IMR-90 (cell line): ENCODE measurements at regions not wholly inside any gene's neighbourhood (a gene's known extent, or its start where the extent isn't known, plus 50 kb on each side); places are given as distances from the start of the nearest gene placed in this dataset.

Experiments used
- ATAC-seq: fragments of 200-7000 bp; cut with Tn5 transposase; 2 replicates; pipeline ENCODE4 v1.9.1; 2020; ENCODE audit warnings: low read depth, mild to moderate bottlenecking, moderate library complexity
- BruUV-seq: library from RNA; stranded (reverse); fragments of 400-500 nt; replicated peaks from 2 replicates; lab custom pipeline; 2021; lab: Mats Ljungman, UMichigan
- CTCF ChIA-PET: fragments of 300-600 bp; formaldehyde crosslinking; extraction: SDS; loops from one replicate; lab custom pipeline; 2021; ENCODE audit warnings: antibody characterized with exemption; lab: Yijun Ruan, JAX
- POLR2A ChIA-PET: fragments of 300-600 bp; sonication (Branson Sonifier 250); formaldehyde crosslinking; loops from one replicate; lab custom pipeline; 2022; ENCODE audit warnings: antibody characterized with exemption; ENCODE audit not compliant: unreplicated experiment; lab: Charles Lee
- DNase-seq: peaks from one replicate; pipeline ENCODE4 v3.0.0; 2013
- H2AFZ ChIP-seq: replicated peaks from 2 replicates; pipeline ENCODE3; 2013; ENCODE audit warnings: low read length, mild to moderate bottlenecking; ENCODE audit not compliant: poor library complexity
- H2AK5ac ChIP-seq: 2 replicates; pipeline ENCODE4 v1.6.1; 2013; ENCODE audit warnings: low read depth, low read length, inconsistent platforms
- H2AK9ac ChIP-seq: replicated peaks from 2 replicates; pipeline ENCODE3; 2013; ENCODE audit warnings: mild to moderate bottlenecking, low read depth, low read length, moderate library complexity; ENCODE audit not compliant: poor library complexity
- H2BK120ac ChIP-seq: 2 replicates; pipeline ENCODE4 v1.6.1; 2013; ENCODE audit warnings: low read depth, low read length, inconsistent platforms
- H2BK15ac ChIP-seq: 3 replicates; pipeline ENCODE4 v1.6.1; 2013; ENCODE audit warnings: low read depth, low read length, inconsistent platforms
- H2BK20ac ChIP-seq: 2 replicates; pipeline ENCODE4 v1.6.1; 2013; ENCODE audit warnings: low read depth, mild to moderate bottlenecking, inconsistent platforms, low read length, moderate library complexity
- H2BK5ac ChIP-seq: 2 replicates; pipeline ENCODE4 v1.6.1; 2013; ENCODE audit warnings: mild to moderate bottlenecking, low read depth, low read length, inconsistent platforms; ENCODE audit not compliant: poor library complexity, severe bottlenecking
- H3K14ac ChIP-seq: replicated peaks from 2 replicates; pipeline ENCODE4 v1.6.1; 2013; ENCODE audit warnings: low read depth, low read length, inconsistent platforms
- H3K18ac ChIP-seq: 2 replicates; pipeline ENCODE4 v1.6.1; 2013; ENCODE audit warnings: low read depth, low read length, control low read depth
- H3K23ac ChIP-seq: 2 replicates; pipeline ENCODE4 v1.6.1; 2013; ENCODE audit warnings: low read depth, low read length, inconsistent platforms
- H3K27ac ChIP-seq: 2 replicates; pipeline ENCODE4 v1.5.1; 2013; ENCODE audit warnings: mild to moderate bottlenecking, control low read depth, low read length; ENCODE audit not compliant: insufficient read depth
- H3K27me3 ChIP-seq: 2 replicates; pipeline ENCODE4 v1.6.1; 2013; ENCODE audit warnings: low read length; ENCODE audit not compliant: control insufficient read depth, insufficient read depth
- H3K36me3 ChIP-seq: 2 replicates; pipeline ENCODE4 v1.6.1; 2013; ENCODE audit warnings: low read length, mixed read lengths; ENCODE audit not compliant: control insufficient read depth, insufficient read depth
- H3K4ac ChIP-seq: 2 replicates; pipeline ENCODE4 v1.6.1; 2013; ENCODE audit warnings: low read depth, low read length, inconsistent platforms
- H3K4me1 ChIP-seq: 2 replicates; pipeline ENCODE4 v1.6.1; 2013; ENCODE audit warnings: low read length, mixed read lengths; ENCODE audit not compliant: control insufficient read depth, insufficient read depth
- H3K4me2 ChIP-seq: 2 replicates; pipeline ENCODE4 v1.6.1; 2013; ENCODE audit warnings: low read depth, mild to moderate bottlenecking, control low read depth, low read length, moderate library complexity
- H3K4me3 ChIP-seq: 2 replicates; pipeline ENCODE4 v1.5.1; 2013; ENCODE audit warnings: low read depth, mild to moderate bottlenecking, control low read depth, low read length, moderate library complexity; ENCODE audit not compliant: insufficient read depth
- H3K56ac ChIP-seq: 2 replicates; pipeline ENCODE4 v1.6.1; 2013; ENCODE audit warnings: low read length, inconsistent platforms; ENCODE audit not compliant: insufficient read depth; ENCODE audit errors: extremely low read depth
- H3K79me1 ChIP-seq, 2 experiments: 2 replicates each; pipeline ENCODE4 v1.6.1; 2013; ENCODE audit warnings: low read length in 2 of 2, inconsistent platforms in 1 of 2, low read depth in 1 of 2
- H3K9ac ChIP-seq: 2 replicates; pipeline ENCODE4 v1.6.1; 2013; ENCODE audit warnings: low read depth, low read length, control low read depth
- H3K9me1 ChIP-seq: 2 replicates; pipeline ENCODE4 v1.6.1; 2013; ENCODE audit warnings: low read length, inconsistent platforms; ENCODE audit not compliant: insufficient read depth
- H3K9me3 ChIP-seq: 2 replicates; pipeline ENCODE4 v1.6.1; 2013; ENCODE audit warnings: low read length; ENCODE audit not compliant: control insufficient read depth, insufficient read depth
- H4K20me1 ChIP-seq: 2 replicates; pipeline ENCODE4 v1.6.1; 2013; ENCODE audit warnings: low read length, inconsistent platforms; ENCODE audit not compliant: insufficient read depth
- H4K5ac ChIP-seq: 2 replicates; pipeline ENCODE4 v1.6.1; 2013; ENCODE audit warnings: mild to moderate bottlenecking, low read depth, low read length, control low read depth
- H4K8ac ChIP-seq, 2 experiments: 2 replicates each; pipeline ENCODE4 v1.6.1; 2013; ENCODE audit warnings: low read depth in 2 of 2, low read length in 2 of 2, control low read depth in 1 of 2, inconsistent platforms in 1 of 2
- H4K91ac ChIP-seq: 2 replicates; pipeline ENCODE4 v1.6.1; 2013; ENCODE audit warnings: low read depth, low read length, inconsistent platforms; ENCODE audit not compliant: insufficient read depth
- BHLHE40 ChIP-seq: fragments of 150-350 bp; IDR thresholded peaks from 2 replicates; pipeline ENCODE4 v1.6.1; 2016; ENCODE audit warnings: mild to moderate bottlenecking, low read depth, low read length
- CEBPB ChIP-seq: IDR thresholded peaks from 2 replicates; pipeline ENCODE4 v1.6.1; 2012; ENCODE audit warnings: low read depth, low read length, improper control_type of control experiment
- CHD1 ChIP-seq: IDR thresholded peaks from 2 replicates; pipeline ENCODE4 v1.6.1; 2012; ENCODE audit warnings: low read depth, low read length, improper control_type of control experiment
- CTCF ChIP-seq: conservative IDR thresholded peaks from 2 replicates; pipeline ENCODE4 v1.5.1; 2012; ENCODE audit warnings: mild to moderate bottlenecking, low read depth, low read length, improper control_type of control experiment
- ELK1 ChIP-seq: fragments of 150-350 bp; IDR thresholded peaks from 2 replicates; pipeline ENCODE4 v1.6.1; 2016; ENCODE audit warnings: low read depth, mild to moderate bottlenecking, low read length, moderate library complexity, borderline replicate concordance
- FOS ChIP-seq: fragments of 150-350 bp; IDR thresholded peaks from 2 replicates; pipeline ENCODE4 v1.6.1; 2016; ENCODE audit warnings: low read depth, low read length
- MAFK ChIP-seq: IDR thresholded peaks from 2 replicates; pipeline ENCODE4 v1.6.1; 2012; ENCODE audit warnings: low read depth, low read length, improper control_type of control experiment
- MAZ ChIP-seq: IDR thresholded peaks from 2 replicates; pipeline ENCODE4 v1.6.1; 2012; ENCODE audit warnings: low read depth, mild to moderate bottlenecking, low read length, improper control_type of control experiment, moderate library complexity, borderline replicate concordance
- MXI1 ChIP-seq: IDR thresholded peaks from 2 replicates; pipeline ENCODE4 v1.6.1; 2012; ENCODE audit warnings: low read depth, mild to moderate bottlenecking, low read length, moderate library complexity, borderline replicate concordance
- NFE2L2 ChIP-seq: fragments of 150-350 bp; IDR thresholded peaks from 2 replicates; pipeline ENCODE4 v1.6.1; 2016; ENCODE audit warnings: low read depth, mild to moderate bottlenecking, low read length
- POLR2A ChIP-seq: IDR thresholded peaks from 2 replicates; pipeline ENCODE4 v1.6.1; 2012; ENCODE audit warnings: mild to moderate bottlenecking, low read depth, low read length
- RAD21 ChIP-seq: IDR thresholded peaks from 2 replicates; pipeline ENCODE4 v1.6.1; 2012; ENCODE audit warnings: low read length, improper control_type of control experiment
- RCOR1 ChIP-seq: IDR thresholded peaks from 2 replicates; pipeline ENCODE4 v1.6.1; 2012; ENCODE audit warnings: mild to moderate bottlenecking, low read length, improper control_type of control experiment; ENCODE audit not compliant: insufficient replicate concordance
- RFX5 ChIP-seq: IDR thresholded peaks from 2 replicates; pipeline ENCODE4 v1.8.0; 2012; ENCODE audit warnings: low read depth, mild to moderate bottlenecking, low read length, moderate library complexity
- SMC3 ChIP-seq: fragments of 150-350 bp; IDR thresholded peaks from 2 replicates; pipeline ENCODE4 v1.6.1; 2016; ENCODE audit warnings: low read depth, mild to moderate bottlenecking, antibody characterized with exemption, low read length, moderate library complexity
- USF2 ChIP-seq: fragments of 150-350 bp; IDR thresholded peaks from 2 replicates; pipeline ENCODE4 v1.6.1; 2017; ENCODE audit warnings: mild to moderate bottlenecking, antibody characterized with exemption, low read length, low read depth
- WGBS, 2 experiments: methylation state at CpG; one replicate each; pipeline versions ENCODE4 v1.1.5 to v1.1.7; 2013; ENCODE audit warnings: missing lambda C conversion rate in 2 of 2; ENCODE audit not compliant: insufficient read length in 1 of 2; ENCODE audit errors: extremely low coverage in 2 of 2; 5-methylcytosine and 5-hydroxymethylcytosine counted together
- dilution Hi-C: fragments of 300-500 bp; cut with HindIII; formaldehyde crosslinking; loops from one replicate; pipeline ENCODE4 v1.14.3; 2018; ENCODE audit warnings: low sequenced_read_pairs; ENCODE audit not compliant: unreplicated experiment
- in situ Hi-C: fragments of 300-500 bp; cut with MboI; formaldehyde crosslinking; loops from 3 replicates; pipeline ENCODE4 v1.14.3; 2019; ENCODE audit warnings: low sequenced_read_pairs, inconsistent platforms, mixed read lengths
- intact Hi-C: fragments of 100-400 bp; cut with micrococcal nuclease; formaldehyde crosslinking; loops from 2 replicates; pipeline ENCODE4 v1.10.0; 2022

GRCh38 chr4:162241857-162242256 lies 78.1 kb upstream of the FSTL5 start:
- H3K23ac ChIP-seq, result no peak overlapping the region
- no peak overlapping the region for H4K91ac ChIP-seq
- no TSS peak for BruUV-seq
- no peak overlapping the region for H2AK9ac ChIP-seq
- H3K79me1 ChIP-seq, result no peaks in the 10 kb centered on the region
- H3K18ac ChIP-seq, result no peak overlapping the region
- peaks cover 6% of the 10 kb centered on the region; the same call in 1 of the 2 replicates for H3K9me3 ChIP-seq
- H3K4me2 ChIP-seq, result no peak overlapping the region
- no peaks in the 10 kb centered on the region for H3K9me1 ChIP-seq
- H3K27ac ChIP-seq, result no peak overlapping the region
- H3K4me1 ChIP-seq, result no peaks in the 10 kb centered on the region
- H2BK15ac ChIP-seq, result no peak overlapping the region
- TF ChIP-seq MAFK (no peak), CHD1 (no peak), SMC3 (no peak), CEBPB (no peak), POLR2A (no peak), RAD21 (no peak), USF2 (no peak), BHLHE40 (no peak), RCOR1 (no peak), ELK1 (no peak), MAZ (no peak), CTCF (no peak), RFX5 (no peak), FOS (no peak), MXI1 (no peak), NFE2L2 (no peak)
- ATAC-seq (no peak), DNase-seq (no peak)
- in situ Hi-C loops (no loop called here), intact Hi-C loops (no loop called here), dilution Hi-C loops (no loop called here)
- no CpG with 5 or more reads among the region's 1 CpG for WGBS, 2 experiments
- no peaks in the 10 kb centered on the region for H3K36me3 ChIP-seq
- H2BK120ac ChIP-seq, result no peak overlapping the region
- ChIA-PET CTCF (no interaction called here), POLR2A (no interaction called here)
- no peaks in the 10 kb centered on the region for H4K20me1 ChIP-seq
- no peak overlapping the region for H3K4me3 ChIP-seq
- H3K14ac ChIP-seq, result no peak overlapping the region
- no peak overlapping the region for H3K56ac ChIP-seq
- no peak overlapping the region for H2BK5ac ChIP-seq
- no peak overlapping the region for H3K4ac ChIP-seq
- H2AK5ac ChIP-seq, result no peak overlapping the region
- no peak overlapping the region for H4K8ac ChIP-seq
- H4K5ac ChIP-seq, result no peak overlapping the region
- H3K27me3 ChIP-seq, result no peaks in the 10 kb centered on the region
- no peak overlapping the region for H2AFZ ChIP-seq
- H2BK20ac ChIP-seq, result no peak overlapping the region
- no peak overlapping the region for H3K9ac ChIP-seq
